A673 (cell line): ENCODE measurements at regions not wholly inside any gene's neighbourhood (a gene's known extent, or its start where the extent isn't known, plus 50 kb on each side); places are given as distances from the start of the nearest gene placed in this dataset.

Source experiments
- BruUV-seq: library from RNA; stranded (reverse); fragments of 400-500 nt; replicated peaks from 2 replicates; lab custom pipeline; 2021; lab: Mats Ljungman, UMichigan
- CTCF ChIA-PET: fragments of 300-600 bp; sonication (Branson Sonifier 250); formaldehyde crosslinking; loops from one replicate; lab custom pipeline; 2022; ENCODE audit warnings: antibody characterized with exemption; lab: Charles Lee
- POLR2A ChIA-PET: fragments of 300-600 bp; sonication (Branson Sonifier 250); formaldehyde crosslinking; loops from one replicate; lab custom pipeline; 2022; ENCODE audit warnings: antibody characterized with exemption; ENCODE audit not compliant: low non-redundant PET; lab: Charles Lee
- DNase-seq: peaks from one replicate; pipeline ENCODE4 v3.0.0-alpha.2; 2015; ENCODE audit warnings: low spot score
- H3K27ac ChIP-seq: fragments of 200-600 bp; sonication (generic); 2 replicates; pipeline ENCODE4 v1.5.1; 2016; ENCODE audit warnings: mixed run types, low read depth, mild to moderate bottlenecking, mixed read lengths, antibody characterized with exemption, low read length; ENCODE audit not compliant: poor library complexity, severe bottlenecking
- H3K27me3 ChIP-seq: fragments of 200-600 bp; sonication (generic); replicated peaks from 2 replicates; pipeline ENCODE4 v1.6.1; 2017; ENCODE audit warnings: mixed run types, low read depth, mild to moderate bottlenecking, mixed read lengths, antibody characterized with exemption, low read length; ENCODE audit not compliant: insufficient read depth, poor library complexity
- H3K36me3 ChIP-seq: fragments of 200-600 bp; sonication (generic); 2 replicates; pipeline ENCODE4 v1.6.1; 2016; ENCODE audit warnings: mixed run types, mild to moderate bottlenecking, mixed read lengths, antibody characterized with exemption, low read length; ENCODE audit not compliant: insufficient read depth, poor library complexity, severe bottlenecking
- H3K4me1 ChIP-seq: fragments of 200-600 bp; sonication (generic); 2 replicates; pipeline ENCODE4 v1.6.1; 2017; ENCODE audit warnings: mixed run types, mild to moderate bottlenecking, mixed read lengths, antibody characterized with exemption, low read length; ENCODE audit not compliant: insufficient read depth, poor library complexity, severe bottlenecking
- H3K4me3 ChIP-seq: fragments of 200-600 bp; sonication (generic); 2 replicates; pipeline ENCODE4 v1.5.1; 2016; ENCODE audit warnings: low read depth, mixed run types, mild to moderate bottlenecking, mixed read lengths, low read length; ENCODE audit not compliant: poor library complexity, severe bottlenecking
- H3K9me3 ChIP-seq: fragments of 200-600 bp; sonication (generic); 2 replicates; pipeline ENCODE4 v1.6.1; 2016; ENCODE audit warnings: mixed run types, low read depth, mild to moderate bottlenecking, mixed read lengths, antibody characterized with exemption, low read length; ENCODE audit not compliant: poor library complexity, severe bottlenecking
- EZH2 ChIP-seq: fragments of 200-600 bp; sonication (generic); IDR thresholded peaks from 2 replicates; pipeline ENCODE4 v1.6.1; 2017; ENCODE audit warnings: borderline replicate concordance, low read depth, mild to moderate bottlenecking, mixed read lengths, antibody characterized with exemption, low read length; ENCODE audit not compliant: poor library complexity, severe bottlenecking
- intact Hi-C: fragments of 100-400 bp; cut with micrococcal nuclease; formaldehyde crosslinking; loops from one replicate; pipeline ENCODE4 v1.10.0; 2022; ENCODE audit not compliant: unreplicated experiment
- TF ChIP-seq, protein P1 (sequence below): fragments of 300-800, 200-600 bp; sonication (generic); conservative IDR thresholded peaks from 2 replicates; pipeline ENCODE4 v1.5.1; 2017; ENCODE audit warnings: low read depth, mild to moderate bottlenecking, antibody characterized with exemption, low read length, moderate library complexity, mixed read lengths

DNA sequence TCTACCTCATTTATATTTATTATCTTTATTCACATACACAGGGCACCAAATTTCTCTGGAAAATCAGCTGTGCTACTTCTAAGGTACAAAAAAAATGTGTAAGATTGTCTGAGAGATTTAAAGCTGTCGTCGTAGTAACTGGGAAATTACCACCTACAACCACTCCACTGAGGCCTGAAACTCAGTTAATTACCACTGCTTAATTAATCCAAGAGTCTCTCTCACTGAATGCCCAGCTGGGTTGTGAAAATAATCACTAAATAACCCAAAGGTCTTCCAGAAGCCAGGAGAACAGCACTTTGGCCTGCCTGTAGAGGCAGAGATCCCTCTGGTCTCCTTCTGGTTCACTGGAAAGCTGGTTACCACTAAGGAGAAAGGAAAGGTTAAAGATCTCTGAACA lies 207.2 kb upstream of the TMPO start:
- BruUV-seq = no TSS peak

DNA sequence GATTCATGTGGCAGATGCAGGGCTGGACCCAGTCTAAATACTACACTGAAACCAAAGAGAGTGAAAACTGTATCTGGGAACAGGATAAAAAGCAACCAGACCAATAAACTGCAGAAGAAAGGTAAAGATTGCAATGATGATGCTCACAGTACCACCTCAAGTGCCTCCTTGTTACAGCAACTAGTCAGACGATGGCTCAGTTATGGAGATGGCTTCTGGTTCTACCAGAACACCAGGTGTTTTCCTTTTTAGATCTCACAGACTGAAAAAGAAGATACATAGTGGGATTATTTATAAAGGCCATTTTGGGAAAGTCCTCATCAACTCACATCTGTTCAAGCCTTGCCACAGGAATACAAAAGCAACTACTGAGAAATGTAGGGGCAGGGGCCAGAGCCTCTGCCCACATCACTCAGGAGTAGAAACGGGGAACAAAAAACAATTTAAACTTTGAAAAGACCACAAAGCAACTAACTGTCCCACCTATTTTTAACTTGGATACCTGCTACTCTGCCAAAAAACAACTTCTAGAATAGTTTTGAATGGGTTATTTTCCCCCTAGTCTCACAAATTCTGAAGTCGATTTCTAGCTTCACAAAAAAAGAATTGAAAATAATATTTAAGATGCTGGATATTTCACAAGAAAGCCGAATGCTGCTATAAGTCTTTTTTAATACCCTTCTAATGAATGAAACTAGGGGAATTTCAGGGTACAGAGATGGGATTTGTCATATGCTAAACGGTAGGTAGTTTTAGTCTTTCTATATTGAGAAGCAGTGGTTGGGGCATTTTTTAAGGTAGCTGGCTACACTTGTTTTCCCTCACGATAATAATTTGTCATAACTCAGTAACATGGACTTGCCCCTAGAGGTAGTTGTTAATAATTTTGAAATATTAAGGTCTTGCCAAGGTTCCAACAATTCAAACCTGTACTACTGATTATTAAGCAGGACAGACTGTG lies 197.2 kb upstream of the TMPO start:
- Histone ChIP-seq H3K4me1 (no peaks in the 10 kb centered on the region), H3K27me3 (peaks cover 8% of the 10 kb centered on the region), H3K36me3 (no peaks in the 10 kb centered on the region), H3K4me3 (no peak overlapping the region), H3K27ac (no peak overlapping the region), H3K9me3 (no peaks in the 10 kb centered on the region)
- ChIA-PET CTCF (no interaction called here), POLR2A (no interaction called here)
- no TSS peak for BruUV-seq
- TF ChIP-seq EZH2 = no peak
- TF ChIP-seq, protein P1, sequence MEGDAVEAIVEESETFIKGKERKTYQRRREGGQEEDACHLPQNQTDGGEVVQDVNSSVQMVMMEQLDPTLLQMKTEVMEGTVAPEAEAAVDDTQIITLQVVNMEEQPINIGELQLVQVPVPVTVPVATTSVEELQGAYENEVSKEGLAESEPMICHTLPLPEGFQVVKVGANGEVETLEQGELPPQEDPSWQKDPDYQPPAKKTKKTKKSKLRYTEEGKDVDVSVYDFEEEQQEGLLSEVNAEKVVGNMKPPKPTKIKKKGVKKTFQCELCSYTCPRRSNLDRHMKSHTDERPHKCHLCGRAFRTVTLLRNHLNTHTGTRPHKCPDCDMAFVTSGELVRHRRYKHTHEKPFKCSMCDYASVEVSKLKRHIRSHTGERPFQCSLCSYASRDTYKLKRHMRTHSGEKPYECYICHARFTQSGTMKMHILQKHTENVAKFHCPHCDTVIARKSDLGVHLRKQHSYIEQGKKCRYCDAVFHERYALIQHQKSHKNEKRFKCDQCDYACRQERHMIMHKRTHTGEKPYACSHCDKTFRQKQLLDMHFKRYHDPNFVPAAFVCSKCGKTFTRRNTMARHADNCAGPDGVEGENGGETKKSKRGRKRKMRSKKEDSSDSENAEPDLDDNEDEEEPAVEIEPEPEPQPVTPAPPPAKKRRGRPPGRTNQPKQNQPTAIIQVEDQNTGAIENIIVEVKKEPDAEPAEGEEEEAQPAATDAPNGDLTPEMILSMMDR = no peak
- no peak for DNase-seq
- intact Hi-C loops = no loop called here

More for the DNA sequence above, 207.2 kb upstream of the TMPO start:
- POLR2A ChIA-PET = no interaction called here
- CTCF ChIA-PET = no interaction called here
- no peaks in the 10 kb centered on the region for H3K9me3 ChIP-seq
- intact Hi-C loops = no loop called here
- H3K27ac ChIP-seq = no peak overlapping the region
- no peaks in the 10 kb centered on the region for H3K4me1 ChIP-seq
- H3K4me3 ChIP-seq = no peak overlapping the region
- no peaks in the 10 kb centered on the region for H3K27me3 ChIP-seq
- H3K36me3 ChIP-seq = no peaks in the 10 kb centered on the region
- TF ChIP-seq EZH2 = no peak
- TF ChIP-seq, protein P1 = no peak
- no peak for DNase-seq

DNA sequence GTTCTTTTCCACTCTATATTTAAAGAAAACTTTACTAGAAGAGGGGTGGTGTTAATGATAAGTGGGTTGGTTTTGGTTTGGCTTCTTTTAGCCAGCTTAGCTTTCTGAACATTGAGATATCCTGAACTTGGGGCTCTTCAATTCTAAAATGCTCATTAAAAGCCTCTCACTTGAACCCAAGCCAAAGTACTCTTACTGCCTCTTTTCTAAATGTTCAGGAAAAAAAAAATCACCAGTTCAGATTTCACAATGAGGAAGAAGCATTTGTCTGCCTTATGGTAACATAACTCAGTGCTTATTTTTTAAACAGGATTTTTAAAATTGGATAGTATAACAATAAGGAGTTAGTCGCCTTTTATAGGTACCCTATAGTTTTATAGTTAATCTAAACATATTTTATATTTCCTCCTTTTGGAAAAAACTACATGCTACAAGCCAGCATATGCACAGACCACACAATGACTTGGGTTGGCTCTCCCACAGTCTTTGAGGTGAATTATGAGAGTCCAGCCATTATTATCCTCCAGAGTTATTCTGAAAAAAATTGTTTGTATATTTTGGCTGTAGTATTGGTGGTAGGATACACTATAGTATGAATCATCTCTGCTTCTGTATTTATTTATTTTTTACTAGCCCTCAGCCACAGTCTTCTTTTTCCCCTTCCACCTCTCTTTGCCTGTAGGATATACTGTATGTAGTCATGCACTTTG lies 195.5 kb upstream of the TMPO start:
- intact Hi-C loops = no loop called here
- no TSS peak for BruUV-seq
- no peaks in the 10 kb centered on the region for H3K36me3 ChIP-seq
- no peak overlapping the region for H3K4me3 ChIP-seq
- H3K9me3 ChIP-seq = no peaks in the 10 kb centered on the region
- ChIA-PET POLR2A (no interaction called here), CTCF (no interaction called here)
- no peak overlapping the region for H3K27ac ChIP-seq
- no peaks in the 10 kb centered on the region for H3K4me1 ChIP-seq
- DNase-seq = peak; percentile 5
- H3K27me3 ChIP-seq = peaks cover 8% of the 10 kb centered on the region
- TF ChIP-seq, protein P1 = no peak
- TF ChIP-seq EZH2 = no peak
